Erythroblast (primary cell): ENCODE measurements at regions not wholly inside any gene's neighbourhood (a gene's known extent, or its start where the extent isn't known, plus 50 kb on each side); places are given as distances from the start of the nearest gene placed in this dataset.

Experiments used
- GATA1 ChIP-seq: IDR thresholded peaks from 2 replicates; pipeline ENCODE4 v1.6.1; 2011; ENCODE audit warnings: low read depth, mild to moderate bottlenecking, control low read depth, low read length, moderate library complexity
- POLR2A ChIP-seq: IDR thresholded peaks from 2 replicates; pipeline ENCODE4 v1.6.1; 2011; ENCODE audit warnings: mild to moderate bottlenecking, low read length

DNA sequence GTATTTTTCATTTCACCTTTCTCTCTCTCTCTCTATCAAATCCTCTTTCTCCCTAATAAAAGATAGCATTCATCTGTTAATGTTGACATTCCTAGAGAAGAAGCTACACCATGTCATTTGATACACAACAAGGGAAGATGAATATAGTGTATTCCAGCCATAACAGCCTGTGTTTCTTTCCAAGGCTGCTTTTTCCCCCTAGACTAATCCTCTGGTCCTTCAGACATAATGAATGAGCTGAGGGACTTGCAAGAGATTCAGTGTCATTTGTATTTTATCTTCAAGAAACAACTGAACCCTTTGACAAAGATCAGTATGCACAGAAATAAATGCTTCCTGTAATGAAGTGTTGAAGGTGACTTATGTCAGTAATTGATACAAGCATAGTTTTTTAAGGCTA lies 284.0 kb upstream of the NXPH2 start:
- TF ChIP-seq POLR2A (no peak), GATA1 (no peak)
